CD14-positive monocyte (primary cell): ENCODE measurements at regions not wholly inside any gene's neighbourhood (a gene's known extent, or its start where the extent isn't known, plus 50 kb on each side); places are given as distances from the start of the nearest gene placed in this dataset.
"Not testable (repeated sequence)": the region's sequence is repeated elsewhere in the genome, so short reads cannot be mapped to it uniquely, and the experiment has no call there.

Experiments used
- DNase-seq, 3 donors: peaks; one replicate each; pipeline ENCODE4 v3.0.0-alpha.2; 2011 to 2022
- H2AFZ ChIP-seq: 2 replicates; pipeline ENCODE4 v1.6.0; 2012; ENCODE audit warnings: mild to moderate bottlenecking, low read depth, low read length, inconsistent platforms; ENCODE audit not compliant: insufficient read depth, poor library complexity, severe bottlenecking
- H3K27ac ChIP-seq, 2 donors: 1 replicate in 1 of 2; 2 replicates in 1 of 2; pipeline ENCODE4 v1.5.1; 2012 to 2013; ENCODE audit warnings: low read length in 2 of 2, control low read depth in 1 of 2, inconsistent platforms in 1 of 2, low read depth in 1 of 2, mild to moderate bottlenecking in 1 of 2
- H3K27me3 ChIP-seq, 2 donors: one replicate each; pipeline versions ENCODE4 v1.6.0 to v1.6.1; 2011 to 2013; ENCODE audit warnings: low read length in 2 of 2; ENCODE audit not compliant: control insufficient read depth in 2 of 2, insufficient read depth in 2 of 2
- H3K36me3 ChIP-seq, 2 donors: replicated peaks in 1 of 2; 1 replicate in 1 of 2; 2 replicates in 1 of 2; pipeline versions ENCODE4 v1.5.1 to v1.6.1; 2012 to 2013; ENCODE audit warnings: low read length in 2 of 2, control low read depth in 1 of 2, inconsistent platforms in 1 of 2, mild to moderate bottlenecking in 1 of 2; ENCODE audit not compliant: insufficient read depth in 2 of 2, control insufficient read depth in 1 of 2
- H3K4me1 ChIP-seq, 2 donors: 1 replicate in 1 of 2; 2 replicates in 1 of 2; pipeline versions ENCODE4 v1.5.1 to v1.6.1; 2012 to 2013; ENCODE audit warnings: low read length in 2 of 2, control low read depth in 1 of 2, inconsistent platforms in 1 of 2, mild to moderate bottlenecking in 1 of 2, moderate library complexity in 1 of 2; ENCODE audit not compliant: insufficient read depth in 2 of 2, control insufficient read depth in 1 of 2
- H3K4me2 ChIP-seq: replicated peaks from 2 replicates; pipeline ENCODE3; 2012; ENCODE audit warnings: low read length, moderate library complexity, mild to moderate bottlenecking; ENCODE audit not compliant: poor library complexity, severe bottlenecking; ENCODE audit errors: extremely low read depth
- H3K4me3 ChIP-seq, 3 experiments: fragments of 200-600 bp in 1 of 3; sonication (generic) in 1 of 3; replicated peaks in 1 of 3; 1 replicate in 2 of 3; 2 replicates in 1 of 3; pipeline ENCODE4 v1.5.1; 2011 to 2013; ENCODE audit warnings: low read length in 3 of 3, mild to moderate bottlenecking in 3 of 3, control low read depth in 2 of 3, low read depth in 2 of 3, inconsistent platforms in 1 of 3, moderate library complexity in 1 of 3
- H3K79me2 ChIP-seq: 2 replicates; pipeline ENCODE4 v1.6.0; 2012; ENCODE audit warnings: mild to moderate bottlenecking, control low read depth, inconsistent platforms, low read length, moderate library complexity; ENCODE audit not compliant: insufficient read depth
- H3K9ac ChIP-seq: 2 replicates; pipeline ENCODE4 v1.6.0; 2017; ENCODE audit warnings: low read length, mild to moderate bottlenecking; ENCODE audit not compliant: insufficient read depth, poor library complexity, severe bottlenecking
- H3K9me3 ChIP-seq, 2 donors: replicated peaks in 1 of 2; 1 replicate in 1 of 2; 2 replicates in 1 of 2; pipeline versions ENCODE4 v1.5.1 to v1.6.1; 2012 to 2013; ENCODE audit warnings: low read length in 2 of 2, control low read depth in 1 of 2; ENCODE audit not compliant: control insufficient read depth in 1 of 2, insufficient read depth in 1 of 2
- H4K20me1 ChIP-seq: 2 replicates; pipeline ENCODE4 v1.6.0; 2012; ENCODE audit warnings: mild to moderate bottlenecking, low read length, control low read depth, moderate library complexity; ENCODE audit not compliant: insufficient read depth
- H3K27ac Mint-ChIP-seq, 7 donors: one replicate each; pipeline ENCODE4 v1.8.0; 2020; ENCODE audit warnings: mild to moderate bottlenecking in 7 of 7, mixed read lengths in 7 of 7, moderate library complexity in 6 of 7, inconsistent platforms in 2 of 7
- H3K27me3 Mint-ChIP-seq, 3 donors: one replicate each; pipeline ENCODE4 v1.8.0; 2021 to 2022; ENCODE audit warnings: low read depth in 3 of 3, mild to moderate bottlenecking in 3 of 3, mixed read lengths in 3 of 3, moderate library complexity in 3 of 3, inconsistent platforms in 1 of 3
- H3K36me3 Mint-ChIP-seq, 2 donors: one replicate each; pipeline ENCODE4 v1.8.0; 2020; ENCODE audit warnings: mixed read lengths in 2 of 2, inconsistent platforms in 1 of 2, mild to moderate bottlenecking in 1 of 2
- H3K4me1 Mint-ChIP-seq: one replicate; pipeline ENCODE4 v1.8.0; 2020; ENCODE audit warnings: mild to moderate bottlenecking, mixed read lengths
- H3K4me3 Mint-ChIP-seq, 2 donors: one replicate each; pipeline ENCODE4 v1.8.0; 2020; ENCODE audit warnings: mild to moderate bottlenecking in 2 of 2, mixed read lengths in 2 of 2, moderate library complexity in 1 of 2
- H3K9me3 Mint-ChIP-seq, 7 donors: one replicate each; pipeline ENCODE4 v1.8.0; 2020 to 2022; ENCODE audit warnings: mixed read lengths in 7 of 7, mild to moderate bottlenecking in 6 of 7, moderate library complexity in 6 of 7, inconsistent platforms in 2 of 7
- CTCF ChIP-seq: fragments of 200-600 bp; IDR thresholded peaks from one replicate; pipeline ENCODE4 v1.8.0; 2022; ENCODE audit warnings: antibody characterized with exemption, mild to moderate bottlenecking
- WGBS: methylation state at CpG from one replicate; pipeline ENCODE4 v1.1.5; 2013; ENCODE audit warnings: missing lambda C conversion rate; ENCODE audit not compliant: insufficient coverage; 5-methylcytosine and 5-hydroxymethylcytosine counted together
- intact Hi-C, 2 donors: fragments of 100-400 bp; cut with micrococcal nuclease; formaldehyde crosslinking; loops; one replicate each; pipeline versions ENCODE4 v1.15.0 to v1.15.1; 2023

- Histone ChIP-seq H3K27me3 (no peaks in the 10 kb centered on the region), H3K4me1 (no peaks in the 10 kb centered on the region), H3K9me3 (no peaks in the 10 kb centered on the region), H3K4me2 (no peak overlapping the region), H4K20me1 (no peaks in the 10 kb centered on the region), H3K27ac (no peak overlapping the region), H3K9ac (no peak overlapping the region), H3K36me3 (no peaks in the 10 kb centered on the region), H3K79me2 (no peaks in the 10 kb centered on the region), H2AFZ (no peak overlapping the region), H3K4me3 (no peak overlapping the region)
- TF ChIP-seq CTCF: no peak
- H3K4me3 Mint-ChIP-seq: no peak overlapping the region
- WGBS: 87% methylated on average over 10 of the region's 10 CpGs
- no peak overlapping the region for H3K27ac Mint-ChIP-seq
- peaks cover 0 to 5% (median 0%) of the 10 kb centered on the region in 7 donors for H3K9me3 Mint-ChIP-seq
- intact Hi-C loops: no loop called here
- H3K27me3 Mint-ChIP-seq: peaks cover 0 to 1% (median 0%) of the 10 kb centered on the region in 3 donors
- H3K4me1 Mint-ChIP-seq: no peaks in the 10 kb centered on the region
- no peak for DNase-seq
- no peaks in the 10 kb centered on the region for H3K36me3 Mint-ChIP-seq
These were observed 126.0 kb downstream of the F11 start for GRCh38 chr4:186392017-186392416.

- H3K27ac Mint-ChIP-seq, H3K9me3 ChIP-seq, H3K4me3 ChIP-seq, H3K36me3 Mint-ChIP-seq, intact Hi-C loops, H2AFZ ChIP-seq, H3K27me3 Mint-ChIP-seq, H3K79me2 ChIP-seq, H3K4me1 ChIP-seq, H3K9me3 Mint-ChIP-seq, DNase-seq, H3K27ac ChIP-seq, H4K20me1 ChIP-seq, H3K27me3 ChIP-seq, H3K4me1 Mint-ChIP-seq, H3K4me3 Mint-ChIP-seq, H3K4me2 ChIP-seq, H3K9ac ChIP-seq, H3K36me3 ChIP-seq: not testable (repeated sequence)
- no CpG with 5 or more reads among the region's 1 CpG for WGBS
These were observed 118.3 kb downstream of the F11 start for GRCh38 chr4:186384328-186384727.
